RWPE2 (cell line): ENCODE measurements at regions not wholly inside any gene's neighbourhood (a gene's known extent, or its start where the extent isn't known, plus 50 kb on each side); places are given as distances from the start of the nearest gene placed in this dataset.
A peak's percentile ranks its signal among the peaks of the same experiment; 100 is the strongest.
"Not testable (repeated sequence)": the region's sequence is repeated elsewhere in the genome, so short reads cannot be mapped to it uniquely, and the experiment has no call there.

Source experiments
- ATAC-seq: fragments of 200-7000 bp; cut with Tn5 transposase; 3 replicates; pipeline ENCODE4 v1.9.1; 2021; ENCODE audit warnings: low read depth
- DNase-seq: peaks from one replicate; pipeline ENCODE4 v3.0.0-alpha.2; 2020; ENCODE audit warnings: low spot score
- H3K27ac ChIP-seq: fragments of 450-650 bp; 2 replicates; pipeline ENCODE4 v1.5.1; 2017; ENCODE audit warnings: mild to moderate bottlenecking; ENCODE audit not compliant: poor library complexity, severe bottlenecking
- H3K27me3 ChIP-seq: fragments of 250-450 bp; sonication (Bioruptor Pico); 2 replicates; pipeline ENCODE4 v1.5.1; 2021; ENCODE audit warnings: mild to moderate bottlenecking, moderate library complexity; ENCODE audit not compliant: insufficient read depth, poor library complexity, severe bottlenecking
- H3K36me3 ChIP-seq: fragments of 250-450 bp; sonication (Bioruptor Pico); 2 replicates; pipeline ENCODE4 v1.5.1; 2020; ENCODE audit warnings: low read depth, mild to moderate bottlenecking, moderate library complexity
- H3K4me1 ChIP-seq: fragments of 250-450 bp; sonication (Bioruptor Pico); 2 replicates; pipeline ENCODE4 v1.5.1; 2021; ENCODE audit warnings: mild to moderate bottlenecking, moderate library complexity; ENCODE audit not compliant: insufficient read depth, poor library complexity, severe bottlenecking
- H3K4me3 ChIP-seq: fragments of 250-450 bp; sonication (Bioruptor Pico); 2 replicates; pipeline ENCODE4 v1.5.1; 2021; ENCODE audit warnings: mild to moderate bottlenecking, moderate library complexity; ENCODE audit not compliant: severe bottlenecking
- H3K9me3 ChIP-seq: fragments of 250-450 bp; sonication (Bioruptor Pico); 2 replicates; pipeline ENCODE4 v1.5.1; 2021; ENCODE audit warnings: mild to moderate bottlenecking, moderate library complexity; ENCODE audit not compliant: severe bottlenecking
- CTCF ChIP-seq: fragments of 450-650 bp; IDR thresholded peaks from one replicate; pipeline ENCODE4 v1.5.1; 2017; ENCODE audit warnings: mild to moderate bottlenecking, moderate library complexity; ENCODE audit not compliant: poor library complexity, severe bottlenecking

DNA sequence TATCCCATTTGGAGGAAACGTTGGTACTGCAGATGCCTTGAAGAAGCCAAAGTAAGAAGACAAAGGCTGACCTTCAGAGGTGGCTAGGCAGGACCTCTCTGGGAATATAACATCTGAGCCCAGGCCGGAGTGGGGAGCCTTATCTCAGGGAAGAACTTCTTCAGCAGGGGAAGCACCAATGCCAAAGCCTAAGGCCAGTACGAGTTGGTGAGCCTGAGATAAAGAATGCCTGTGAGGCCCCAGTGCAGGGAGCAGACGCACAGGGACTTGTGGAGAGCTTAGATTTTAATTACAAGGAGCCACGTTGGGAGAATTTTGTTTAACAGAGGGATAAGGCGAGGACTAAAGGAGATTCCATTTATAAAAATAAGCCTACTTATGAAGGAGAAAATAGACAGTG is 468.8 kb upstream of the RUNX1 start:
- Histone ChIP-seq H3K27ac (no peak overlapping the region), H3K9me3 (no peaks in the 10 kb centered on the region), H3K36me3 (no peaks in the 10 kb centered on the region), H3K4me3 (no peak overlapping the region), H3K4me1 (peaks cover 3% of the 10 kb centered on the region), H3K27me3 (no peaks in the 10 kb centered on the region)
- no peak for TF ChIP-seq CTCF
- no peak for DNase-seq
- no peak for ATAC-seq

DNA sequence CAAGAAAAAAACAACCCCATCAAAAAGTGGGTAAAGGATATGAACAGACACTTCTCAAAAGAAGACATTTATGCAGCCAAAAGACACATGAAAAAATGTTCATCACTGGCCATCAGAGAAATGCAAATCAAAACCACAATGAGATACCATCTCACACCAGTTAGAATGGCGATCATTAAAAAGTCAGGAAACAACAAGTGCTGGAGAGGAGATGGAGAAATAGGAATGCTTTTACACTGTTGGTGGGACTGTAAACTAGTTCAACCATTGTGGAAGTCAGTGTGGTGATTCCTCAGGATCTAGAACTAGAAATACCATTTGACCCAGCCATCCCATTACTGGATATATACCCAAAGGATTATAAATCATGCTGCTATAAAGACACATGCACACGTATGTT is 467.2 kb upstream of the RUNX1 start:
- not testable (repeated sequence) for H3K36me3 ChIP-seq, H3K9me3 ChIP-seq, H3K27me3 ChIP-seq, DNase-seq, ATAC-seq, H3K4me3 ChIP-seq, H3K27ac ChIP-seq
- H3K4me1 ChIP-seq = peaks cover 12% of the 10 kb centered on the region

DNA sequence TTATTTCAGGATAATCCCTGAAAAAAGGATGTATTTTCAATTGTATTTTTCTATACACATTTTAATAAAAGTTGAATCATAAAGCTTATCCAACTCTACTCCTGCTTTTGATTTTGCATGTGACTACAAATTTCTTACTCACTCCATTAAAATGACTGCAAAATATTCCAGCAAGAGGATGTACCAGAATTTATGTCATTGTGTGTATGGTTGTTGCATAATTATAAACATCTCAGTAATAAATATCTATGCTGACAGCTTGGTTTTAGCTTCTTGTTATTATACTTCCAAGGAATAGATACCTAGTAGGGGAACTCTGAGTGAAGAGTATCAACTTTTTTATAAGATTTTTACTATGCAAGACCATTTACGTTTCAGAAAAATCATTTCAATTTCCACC is 463.2 kb upstream of the RUNX1 start:
- Histone ChIP-seq H3K4me1 (peaks cover 27% of the 10 kb centered on the region), H3K9me3 (no peaks in the 10 kb centered on the region), H3K36me3 (no peaks in the 10 kb centered on the region), H3K27ac (peak overlapping the region; percentile 67), H3K27me3 (no peaks in the 10 kb centered on the region), H3K4me3 (no peak overlapping the region)
- TF ChIP-seq CTCF = no peak
- no peak for ATAC-seq
- no peak for DNase-seq

GRCh38 chr21:35511696-35512162 is 462.6 kb upstream of the RUNX1 start:
- H3K9me3 ChIP-seq = no peaks in the 10 kb centered on the region
- ATAC-seq (no peak), DNase-seq (no peak)
- no peaks in the 10 kb centered on the region for H3K36me3 ChIP-seq
- H3K4me1 ChIP-seq = peaks cover 27% of the 10 kb centered on the region
- peak overlapping the region; percentile 67 for H3K27ac ChIP-seq
- H3K27me3 ChIP-seq = no peaks in the 10 kb centered on the region
- H3K4me3 ChIP-seq = no peak overlapping the region
- TF ChIP-seq CTCF = no peak

- H3K36me3 ChIP-seq = no peaks in the 10 kb centered on the region
- peak overlapping the region; percentile 67 for H3K27ac ChIP-seq
- peak; percentile 87 for ATAC-seq
- peaks cover 27% of the 10 kb centered on the region for H3K4me1 ChIP-seq
- no peaks in the 10 kb centered on the region for H3K9me3 ChIP-seq
- H3K4me3 ChIP-seq = no peak overlapping the region
- no peak for DNase-seq
- no peak for TF ChIP-seq CTCF
- H3K27me3 ChIP-seq = no peaks in the 10 kb centered on the region
Measured at GRCh38 chr21:35510957-35511695, 462.0 kb upstream of the RUNX1 start.
